ENCODE measurements at regions not wholly inside any gene's neighbourhood (a gene's known extent, or its start where the extent isn't known, plus 50 kb on each side); places are given as distances from the start of the nearest gene placed in this dataset.

DNA sequence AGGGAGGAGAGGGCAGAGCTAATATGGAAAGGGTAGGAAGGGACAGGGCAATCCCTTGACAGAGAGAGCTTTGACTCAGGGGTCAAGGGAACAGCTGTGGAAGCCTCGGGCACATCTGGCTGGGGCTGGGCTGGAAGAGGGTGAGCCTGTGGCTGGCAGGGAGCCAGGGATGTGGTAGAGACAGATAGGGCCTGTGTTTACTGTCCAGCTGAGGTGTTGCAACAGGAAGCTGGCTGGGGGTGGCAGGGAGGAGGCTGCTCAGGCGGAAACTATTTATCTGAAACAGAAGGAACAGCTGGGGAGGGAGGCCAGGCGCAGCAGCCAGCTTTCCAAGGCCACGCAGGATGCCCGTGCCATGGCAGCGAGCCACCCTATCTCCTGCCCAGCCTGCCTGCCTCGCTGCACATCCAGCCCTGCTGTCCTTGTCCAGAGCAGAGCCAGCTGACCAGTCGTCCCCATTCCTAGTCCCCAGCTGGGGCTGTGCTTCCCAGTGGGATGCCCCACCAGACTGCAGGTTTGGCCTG, 264.7 kb downstream of the CYP26B1 start (continued):
- TF ChIP-seq ZNF543 (CRISPR knock-in tag; IDR thresholded peaks at IDR 0.05) (0 out of 2 replicates have a peak, but pooled peaks have one; percentile 50), ZNF282 (IDR thresholded peaks at IDR 0.05; ENCODE audit: partially characterized antibody) (no peak), NFIB (CRISPR knock-in tag; IDR thresholded peaks at IDR 0.05; ENCODE audit: borderline replicate concordance) (0 out of 2 replicates have a peak, but pooled peaks have one; percentile 82), FOXK2 (IDR thresholded peaks at IDR 0.05) (peak; percentile 54), ZNF451 (CRISPR knock-in tag; IDR thresholded peaks at IDR 0.05) (no peak; the same call in 1 of the 2 replicates), ERF (CRISPR knock-in tag; IDR thresholded peaks at IDR 0.05) (peak; percentile 97), SIN3A (IDR thresholded peaks at IDR 0.05; ENCODE audit: borderline replicate concordance, low read depth, low read length) (peak; percentile 64; the same call in 1 of the 2 replicates), RARA (CRISPR knock-in tag; IDR thresholded peaks at IDR 0.05) (peak; percentile 92), ZNF329 (CRISPR knock-in tag; IDR thresholded peaks at IDR 0.05; ENCODE audit: low read depth) (no peak), BHLHE40 (IDR thresholded peaks at IDR 0.05; ENCODE audit: low read length) (0 out of 2 replicates have a peak, but pooled peaks have one; percentile 22), SETDB1 (CRISPR knock-in tag; IDR thresholded peaks at IDR 0.05; ENCODE audit: borderline replicate concordance) (no peak), ZFP36 (IDR thresholded peaks at IDR 0.05; ENCODE audit: borderline replicate concordance, low read depth, low read length, partially characterized antibody) (no peak), POGZ (CRISPR knock-in tag; IDR thresholded peaks at IDR 0.05) (peak; percentile 93), CHCHD3 (CRISPR knock-in tag; IDR thresholded peaks at IDR 0.05) (no peak), GATAD2A (CRISPR knock-in tag; IDR thresholded peaks at IDR 0.05) (peak; percentile 98), ZNF557 (CRISPR knock-in tag; IDR thresholded peaks at IDR 0.05) (0 out of 2 replicates have a peak, but pooled peaks have one; percentile 51), ZZZ3 (CRISPR knock-in tag; IDR thresholded peaks at IDR 0.05; ENCODE audit: borderline replicate concordance) (peak; percentile 74; the same call in 1 of the 2 replicates), ZNF761 (CRISPR knock-in tag; conservative IDR thresholded peaks at IDR 0.05) (0 out of 2 replicates have a peak, but pooled peaks have one; percentile 64)
- TF ChIP-seq, protein P1, sequence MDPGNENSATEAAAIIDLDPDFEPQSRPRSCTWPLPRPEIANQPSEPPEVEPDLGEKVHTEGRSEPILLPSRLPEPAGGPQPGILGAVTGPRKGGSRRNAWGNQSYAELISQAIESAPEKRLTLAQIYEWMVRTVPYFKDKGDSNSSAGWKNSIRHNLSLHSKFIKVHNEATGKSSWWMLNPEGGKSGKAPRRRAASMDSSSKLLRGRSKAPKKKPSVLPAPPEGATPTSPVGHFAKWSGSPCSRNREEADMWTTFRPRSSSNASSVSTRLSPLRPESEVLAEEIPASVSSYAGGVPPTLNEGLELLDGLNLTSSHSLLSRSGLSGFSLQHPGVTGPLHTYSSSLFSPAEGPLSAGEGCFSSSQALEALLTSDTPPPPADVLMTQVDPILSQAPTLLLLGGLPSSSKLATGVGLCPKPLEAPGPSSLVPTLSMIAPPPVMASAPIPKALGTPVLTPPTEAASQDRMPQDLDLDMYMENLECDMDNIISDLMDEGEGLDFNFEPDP (CRISPR knock-in tag; conservative IDR thresholded peaks at IDR 0.05) = no peak
- TF ChIP-seq, protein P2, sequence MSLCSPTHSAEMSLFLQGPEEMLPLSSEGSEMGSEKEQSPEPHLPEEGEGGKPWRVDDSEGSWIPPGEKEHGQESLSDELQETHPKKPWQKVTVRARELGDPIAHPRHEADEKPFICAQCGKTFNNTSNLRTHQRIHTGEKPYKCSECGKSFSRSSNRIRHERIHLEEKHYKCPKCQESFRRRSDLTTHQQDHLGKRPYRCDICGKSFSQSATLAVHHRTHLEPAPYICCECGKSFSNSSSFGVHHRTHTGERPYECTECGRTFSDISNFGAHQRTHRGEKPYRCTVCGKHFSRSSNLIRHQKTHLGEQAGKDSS (CRISPR knock-in tag; IDR thresholded peaks at IDR 0.05; ENCODE audit: borderline replicate concordance, low read depth) = peak; percentile 92; the same call in 1 of the 2 replicates
- TF ChIP-seq, protein P3, sequence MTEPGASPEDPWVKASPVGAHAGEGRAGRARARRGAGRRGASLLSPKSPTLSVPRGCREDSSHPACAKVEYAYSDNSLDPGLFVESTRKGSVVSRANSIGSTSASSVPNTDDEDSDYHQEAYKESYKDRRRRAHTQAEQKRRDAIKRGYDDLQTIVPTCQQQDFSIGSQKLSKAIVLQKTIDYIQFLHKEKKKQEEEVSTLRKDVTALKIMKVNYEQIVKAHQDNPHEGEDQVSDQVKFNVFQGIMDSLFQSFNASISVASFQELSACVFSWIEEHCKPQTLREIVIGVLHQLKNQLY (CRISPR knock-in tag; IDR thresholded peaks at IDR 0.05) = peak; percentile 89
- TF ChIP-seq, protein P4, sequence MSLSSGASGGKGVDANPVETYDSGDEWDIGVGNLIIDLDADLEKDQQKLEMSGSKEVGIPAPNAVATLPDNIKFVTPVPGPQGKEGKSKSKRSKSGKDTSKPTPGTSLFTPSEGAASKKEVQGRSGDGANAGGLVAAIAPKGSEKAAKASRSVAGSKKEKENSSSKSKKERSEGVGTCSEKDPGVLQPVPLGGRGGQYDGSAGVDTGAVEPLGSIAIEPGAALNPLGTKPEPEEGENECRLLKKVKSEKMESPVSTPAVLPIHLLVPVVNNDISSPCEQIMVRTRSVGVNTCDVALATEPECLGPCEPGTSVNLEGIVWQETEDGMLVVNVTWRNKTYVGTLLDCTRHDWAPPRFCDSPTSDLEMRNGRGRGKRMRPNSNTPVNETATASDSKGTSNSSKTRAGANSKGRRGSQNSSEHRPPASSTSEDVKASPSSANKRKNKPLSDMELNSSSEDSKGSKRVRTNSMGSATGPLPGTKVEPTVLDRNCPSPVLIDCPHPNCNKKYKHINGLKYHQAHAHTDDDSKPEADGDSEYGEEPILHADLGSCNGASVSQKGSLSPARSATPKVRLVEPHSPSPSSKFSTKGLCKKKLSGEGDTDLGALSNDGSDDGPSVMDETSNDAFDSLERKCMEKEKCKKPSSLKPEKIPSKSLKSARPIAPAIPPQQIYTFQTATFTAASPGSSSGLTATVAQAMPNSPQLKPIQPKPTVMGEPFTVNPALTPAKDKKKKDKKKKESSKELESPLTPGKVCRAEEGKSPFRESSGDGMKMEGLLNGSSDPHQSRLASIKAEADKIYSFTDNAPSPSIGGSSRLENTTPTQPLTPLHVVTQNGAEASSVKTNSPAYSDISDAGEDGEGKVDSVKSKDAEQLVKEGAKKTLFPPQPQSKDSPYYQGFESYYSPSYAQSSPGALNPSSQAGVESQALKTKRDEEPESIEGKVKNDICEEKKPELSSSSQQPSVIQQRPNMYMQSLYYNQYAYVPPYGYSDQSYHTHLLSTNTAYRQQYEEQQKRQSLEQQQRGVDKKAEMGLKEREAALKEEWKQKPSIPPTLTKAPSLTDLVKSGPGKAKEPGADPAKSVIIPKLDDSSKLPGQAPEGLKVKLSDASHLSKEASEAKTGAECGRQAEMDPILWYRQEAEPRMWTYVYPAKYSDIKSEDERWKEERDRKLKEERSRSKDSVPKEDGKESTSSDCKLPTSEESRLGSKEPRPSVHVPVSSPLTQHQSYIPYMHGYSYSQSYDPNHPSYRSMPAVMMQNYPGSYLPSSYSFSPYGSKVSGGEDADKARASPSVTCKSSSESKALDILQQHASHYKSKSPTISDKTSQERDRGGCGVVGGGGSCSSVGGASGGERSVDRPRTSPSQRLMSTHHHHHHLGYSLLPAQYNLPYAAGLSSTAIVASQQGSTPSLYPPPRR (CRISPR knock-in tag; IDR thresholded peaks at IDR 0.05; ENCODE audit: borderline replicate concordance) = peak; percentile 91
- TF ChIP-seq, protein P5, sequence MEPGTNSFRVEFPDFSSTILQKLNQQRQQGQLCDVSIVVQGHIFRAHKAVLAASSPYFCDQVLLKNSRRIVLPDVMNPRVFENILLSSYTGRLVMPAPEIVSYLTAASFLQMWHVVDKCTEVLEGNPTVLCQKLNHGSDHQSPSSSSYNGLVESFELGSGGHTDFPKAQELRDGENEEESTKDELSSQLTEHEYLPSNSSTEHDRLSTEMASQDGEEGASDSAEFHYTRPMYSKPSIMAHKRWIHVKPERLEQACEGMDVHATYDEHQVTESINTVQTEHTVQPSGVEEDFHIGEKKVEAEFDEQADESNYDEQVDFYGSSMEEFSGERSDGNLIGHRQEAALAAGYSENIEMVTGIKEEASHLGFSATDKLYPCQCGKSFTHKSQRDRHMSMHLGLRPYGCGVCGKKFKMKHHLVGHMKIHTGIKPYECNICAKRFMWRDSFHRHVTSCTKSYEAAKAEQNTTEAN (CRISPR knock-in tag; conservative IDR thresholded peaks at IDR 0.05) = peak; percentile 76

Data from HepG2 (cell line).